Peyer's patch (tissue), 4 donors: ENCODE measurements at regions not wholly inside any gene's neighbourhood (a gene's known extent, or its start where the extent isn't known, plus 50 kb on each side); places are given as distances from the start of the nearest gene placed in this dataset.

Source experiments
- DNase-seq, 3 donors: peaks; one replicate each; pipeline ENCODE4 v3.0.0-alpha.2; 2017 to 2019
- H3K27ac ChIP-seq, 4 donors: fragments of 200-600 bp; sonication (generic); one replicate each; pipeline ENCODE4 v1.5.1; 2016 to 2019
- H3K27me3 ChIP-seq, 2 donors: fragments of 200-600 bp; sonication (generic); one replicate each; pipeline ENCODE4 v1.5.1; 2019
- H3K36me3 ChIP-seq, 3 donors: fragments of 200-600 bp; sonication (generic); one replicate each; pipeline ENCODE4 v1.5.1; 2016 to 2019
- H3K4me1 ChIP-seq, 4 donors: fragments of 200-600 bp; sonication (generic); one replicate each; pipeline ENCODE4 v1.5.1; 2016 to 2019
- H3K4me3 ChIP-seq, 4 donors: fragments of 200-600 bp; sonication (generic); 1 replicate in 3 of 4; 2 replicates in 1 of 4; pipeline ENCODE4 v1.5.1; 2016 to 2019; ENCODE audit warnings: mild to moderate bottlenecking in 1 of 4
- H3K9me3 ChIP-seq, 4 donors: fragments of 200-600 bp; sonication (generic); one replicate each; pipeline ENCODE4 v1.5.1; 2016 to 2019; ENCODE audit warnings: mild to moderate bottlenecking in 1 of 4
- POLR2A ChIP-seq, 2 donors: fragments of 450-650 bp; IDR thresholded peaks; one replicate each; pipeline ENCODE4 v1.5.1; 2017; ENCODE audit warnings: antibody characterized with exemption in 2 of 2, mild to moderate bottlenecking in 2 of 2, moderate library complexity in 2 of 2
- TF ChIP-seq, protein P1 (sequence below), 6 experiments: fragments of 450-650 bp in 4 of 6; fragments of 200-600 bp in 2 of 6; sonication (generic) in 1 of 6; IDR thresholded peaks; one replicate each; pipeline ENCODE4 v1.5.1; 2017 to 2019; ENCODE audit warnings: antibody characterized with exemption in 6 of 6, mild to moderate bottlenecking in 3 of 6, moderate library complexity in 1 of 6

DNA sequence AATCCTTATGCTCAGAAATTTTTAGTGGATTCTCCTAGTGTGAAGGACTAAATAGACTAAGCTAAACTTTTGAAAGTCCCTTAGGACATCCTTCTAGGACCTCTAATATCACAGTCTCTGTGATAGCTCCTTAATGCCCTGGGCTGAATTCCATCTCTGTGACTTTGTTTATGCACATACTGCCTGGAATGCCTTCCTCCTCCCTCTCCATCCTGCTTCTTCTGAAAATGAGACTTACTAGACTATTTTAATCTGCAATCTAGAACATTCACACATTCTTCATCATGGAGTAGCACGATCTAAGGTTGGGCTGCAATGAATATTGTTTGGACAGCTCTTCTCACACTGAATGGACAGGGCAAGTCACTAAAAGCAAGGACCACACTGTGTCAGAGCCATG lies 65.0 kb upstream of the MSX1 start:
- no peak for DNase-seq
- H3K27ac ChIP-seq, result no peak overlapping the region
- no peaks in the 10 kb centered on the region for H3K4me1 ChIP-seq
- H3K27me3 ChIP-seq, result no peaks in the 10 kb centered on the region
- no peak for TF ChIP-seq POLR2A (IDR thresholded peaks at IDR 0.05)
- TF ChIP-seq, protein P1, sequence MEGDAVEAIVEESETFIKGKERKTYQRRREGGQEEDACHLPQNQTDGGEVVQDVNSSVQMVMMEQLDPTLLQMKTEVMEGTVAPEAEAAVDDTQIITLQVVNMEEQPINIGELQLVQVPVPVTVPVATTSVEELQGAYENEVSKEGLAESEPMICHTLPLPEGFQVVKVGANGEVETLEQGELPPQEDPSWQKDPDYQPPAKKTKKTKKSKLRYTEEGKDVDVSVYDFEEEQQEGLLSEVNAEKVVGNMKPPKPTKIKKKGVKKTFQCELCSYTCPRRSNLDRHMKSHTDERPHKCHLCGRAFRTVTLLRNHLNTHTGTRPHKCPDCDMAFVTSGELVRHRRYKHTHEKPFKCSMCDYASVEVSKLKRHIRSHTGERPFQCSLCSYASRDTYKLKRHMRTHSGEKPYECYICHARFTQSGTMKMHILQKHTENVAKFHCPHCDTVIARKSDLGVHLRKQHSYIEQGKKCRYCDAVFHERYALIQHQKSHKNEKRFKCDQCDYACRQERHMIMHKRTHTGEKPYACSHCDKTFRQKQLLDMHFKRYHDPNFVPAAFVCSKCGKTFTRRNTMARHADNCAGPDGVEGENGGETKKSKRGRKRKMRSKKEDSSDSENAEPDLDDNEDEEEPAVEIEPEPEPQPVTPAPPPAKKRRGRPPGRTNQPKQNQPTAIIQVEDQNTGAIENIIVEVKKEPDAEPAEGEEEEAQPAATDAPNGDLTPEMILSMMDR (IDR thresholded peaks at IDR 0.05), result no peak
- H3K36me3 ChIP-seq, result no peaks in the 10 kb centered on the region
- no peak overlapping the region for H3K4me3 ChIP-seq
- no peaks in the 10 kb centered on the region for H3K9me3 ChIP-seq

DNA sequence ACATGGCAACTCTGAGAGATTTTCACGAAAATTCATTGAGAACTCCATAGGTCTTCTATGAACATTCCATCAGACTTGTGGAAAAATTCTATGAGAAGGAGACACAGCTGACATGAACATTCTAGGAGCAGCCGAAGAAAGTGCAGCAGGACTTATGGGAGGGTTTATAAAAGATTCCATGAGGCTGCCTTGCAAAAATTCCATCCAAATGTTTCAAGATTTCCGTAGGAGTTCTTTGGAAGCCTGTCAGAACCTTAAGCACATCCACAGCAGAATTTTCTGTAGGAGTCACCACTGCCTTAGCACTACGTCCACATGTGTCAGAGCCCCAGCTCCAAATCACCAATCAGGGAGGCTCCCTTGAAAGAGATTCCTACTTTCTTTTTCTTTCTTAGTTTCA lies 67.0 kb upstream of the MSX1 start:
- no peak for DNase-seq
- H3K27me3 ChIP-seq, result no peaks in the 10 kb centered on the region
- TF ChIP-seq, protein P1 (IDR thresholded peaks at IDR 0.05), result no peak
- no peak for TF ChIP-seq POLR2A (IDR thresholded peaks at IDR 0.05)
- no peaks in the 10 kb centered on the region for H3K4me1 ChIP-seq
- no peaks in the 10 kb centered on the region for H3K36me3 ChIP-seq
- peaks cover 0 to 14% (median 5%) of the 10 kb centered on the region in 4 donors for H3K9me3 ChIP-seq
- H3K4me3 ChIP-seq, result no peak overlapping the region
- no peak overlapping the region for H3K27ac ChIP-seq

DNA sequence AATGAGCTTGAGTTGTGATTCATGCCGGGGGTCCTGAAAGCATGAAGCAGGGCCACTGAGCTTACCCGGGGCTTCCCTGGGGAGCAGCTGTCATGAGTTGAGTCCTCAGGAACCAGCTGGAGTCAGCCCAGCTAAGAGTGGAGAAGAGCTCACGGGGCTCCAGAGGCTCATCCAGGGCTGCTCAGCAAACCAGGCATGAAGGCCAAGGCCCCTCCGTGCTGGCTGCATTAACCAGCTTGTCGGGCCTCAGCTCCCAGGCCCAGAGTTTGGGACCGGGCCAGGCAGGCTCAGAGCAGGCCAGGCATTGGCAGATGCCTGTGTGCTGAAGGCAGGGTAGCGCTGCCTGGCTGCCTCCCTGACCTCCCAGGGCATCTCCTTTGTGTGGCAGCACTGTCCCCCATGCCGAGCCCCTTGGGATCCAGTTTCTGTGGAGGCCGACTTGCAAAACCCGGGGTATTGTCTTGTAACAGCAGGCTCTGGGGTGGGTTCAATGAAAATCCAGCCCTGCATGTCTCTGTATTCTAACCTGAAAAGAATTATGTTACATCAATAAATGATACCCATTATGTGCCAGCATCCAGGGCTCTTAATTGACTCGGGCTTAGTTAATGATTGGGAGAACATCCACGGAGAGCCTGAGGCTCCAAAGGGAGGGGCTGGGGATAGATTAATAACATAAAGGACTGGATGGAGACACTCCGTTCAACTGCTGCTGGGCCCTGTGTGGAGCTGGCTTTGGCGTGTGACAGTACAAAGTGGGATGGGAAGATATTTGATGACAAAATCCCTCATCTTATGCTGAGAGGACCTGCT lies 68.0 kb upstream of the MSX1 start:
- H3K4me1 ChIP-seq, result no peaks in the 10 kb centered on the region
- H3K9me3 ChIP-seq, result peaks cover 0 to 14% (median 5%) of the 10 kb centered on the region in 4 donors
- TF ChIP-seq, protein P1 (IDR thresholded peaks at IDR 0.05), result no peak
- no peak for TF ChIP-seq POLR2A (IDR thresholded peaks at IDR 0.05)
- no peak for DNase-seq
- H3K27me3 ChIP-seq, result no peaks in the 10 kb centered on the region
- H3K4me3 ChIP-seq, result no peak overlapping the region
- H3K36me3 ChIP-seq, result no peaks in the 10 kb centered on the region
- H3K27ac ChIP-seq, result no peak overlapping the region

DNA sequence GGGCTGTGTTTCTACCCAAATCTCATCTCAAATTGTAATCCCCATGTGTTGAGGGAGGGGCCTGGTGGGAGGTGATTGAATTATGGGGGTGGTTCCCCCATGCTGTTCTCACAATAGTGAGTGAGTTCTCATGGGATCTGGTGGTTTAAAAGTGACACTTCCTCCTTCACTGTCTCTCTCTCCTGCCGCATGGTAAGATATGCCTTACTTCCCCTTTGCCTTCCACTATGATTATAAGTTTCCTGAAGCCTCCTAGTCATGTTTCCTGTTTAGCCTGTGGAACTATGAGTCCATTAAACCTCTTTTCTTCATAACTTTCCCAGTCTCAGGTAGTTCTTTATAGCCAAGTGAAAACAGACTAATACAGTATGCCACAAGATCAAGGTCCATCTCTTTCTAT lies 70.0 kb upstream of the MSX1 start:
- no peak overlapping the region for H3K27ac ChIP-seq
- H3K4me3 ChIP-seq, result no peak overlapping the region
- no peaks in the 10 kb centered on the region for H3K4me1 ChIP-seq
- TF ChIP-seq POLR2A (IDR thresholded peaks at IDR 0.05), result no peak
- TF ChIP-seq, protein P1 (IDR thresholded peaks at IDR 0.05), result no peak
- no peak for DNase-seq
- peaks cover 0 to 14% (median 5%) of the 10 kb centered on the region in 4 donors for H3K9me3 ChIP-seq
- H3K36me3 ChIP-seq, result no peaks in the 10 kb centered on the region
- no peaks in the 10 kb centered on the region for H3K27me3 ChIP-seq

DNA sequence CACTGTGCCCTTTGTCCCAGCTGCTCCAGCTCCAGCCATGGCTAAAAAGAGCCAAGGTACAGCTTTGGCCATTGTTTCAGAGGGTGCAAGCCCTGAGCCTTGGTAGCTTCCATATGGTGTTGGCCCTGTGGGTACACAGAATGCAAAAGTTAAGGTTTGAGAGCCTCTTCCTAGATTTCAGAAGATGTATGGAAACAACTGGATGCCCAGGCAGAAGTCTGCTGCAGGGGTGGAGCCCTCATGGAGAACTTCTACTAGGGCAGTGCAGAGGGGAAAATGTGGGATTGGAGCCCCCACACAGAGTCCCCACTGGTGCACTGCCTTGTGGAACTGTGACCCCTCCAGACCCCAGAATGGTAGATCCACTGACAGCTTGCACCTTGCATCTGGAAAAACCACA lies 70.9 kb upstream of the MSX1 start:
- H3K27ac ChIP-seq, result no peak overlapping the region
- no peak overlapping the region for H3K4me3 ChIP-seq
- H3K36me3 ChIP-seq, result no peaks in the 10 kb centered on the region
- peaks cover 0 to 14% (median 5%) of the 10 kb centered on the region in 4 donors for H3K9me3 ChIP-seq
- no peaks in the 10 kb centered on the region for H3K27me3 ChIP-seq
- no peaks in the 10 kb centered on the region for H3K4me1 ChIP-seq
- TF ChIP-seq, protein P1 (IDR thresholded peaks at IDR 0.05), result no peak
- no peak for TF ChIP-seq POLR2A (IDR thresholded peaks at IDR 0.05)
- DNase-seq, result no peak
